ENCODE measurements at regions not wholly inside any gene's neighbourhood (a gene's known extent, or its start where the extent isn't known, plus 50 kb on each side); places are given as distances from the start of the nearest gene placed in this dataset.

DNA sequence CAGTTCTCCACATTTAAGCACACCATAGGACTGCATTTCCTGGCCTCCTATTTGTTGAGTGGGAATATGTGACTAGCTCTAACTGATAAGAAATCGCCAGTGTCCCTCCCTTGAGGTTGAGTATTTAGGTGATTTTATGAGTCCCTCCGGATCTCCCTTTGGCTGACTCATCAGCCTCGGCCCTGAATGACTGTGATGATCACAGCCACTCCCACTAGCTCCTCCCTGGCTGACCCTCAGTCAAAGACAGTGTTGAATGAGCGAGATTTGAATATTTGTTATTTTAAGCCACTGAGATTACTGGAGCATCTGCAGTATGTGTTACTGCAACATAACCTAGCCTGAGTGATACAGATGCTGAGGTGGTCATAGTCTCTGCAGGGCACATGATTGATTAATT lies 515.3 kb downstream of the EPHB1 start:
- no peak for DNase-seq (ENCODE audit: low read depth)

GRCh38 chr3:135311699-135312098 lies 516.6 kb downstream of the EPHB1 start:
- DNase-seq (ENCODE audit: low read depth) = no peak

DNA sequence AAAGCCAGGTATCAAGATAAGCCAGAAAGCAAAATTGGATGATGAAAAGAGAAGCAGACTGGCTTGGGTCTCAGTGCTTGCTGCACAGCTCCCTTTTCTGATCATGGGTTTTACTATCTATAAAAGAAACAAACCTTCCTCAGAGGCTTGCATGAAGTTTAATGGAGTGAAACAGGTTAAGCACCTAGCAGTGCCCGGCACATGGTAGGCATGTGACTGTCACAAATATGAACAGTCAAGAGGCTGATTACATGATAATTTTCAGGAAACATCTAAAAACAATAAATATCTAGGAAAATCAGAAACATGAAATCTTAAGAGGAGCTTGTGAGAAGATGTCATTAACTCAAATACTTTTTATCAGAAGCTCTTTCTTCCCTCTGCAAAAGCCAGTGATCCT lies 519.2 kb downstream of the EPHB1 start:
- no peak for DNase-seq (ENCODE audit: low read depth)

- no peak for DNase-seq (ENCODE audit: low read depth)
Observed at GRCh38 chr3:135324301-135324700, 529.2 kb downstream of the EPHB1 start.

- no peak for DNase-seq (ENCODE audit: low read depth)
Observed at GRCh38 chr3:135325096-135325495, 530.0 kb downstream of the EPHB1 start.

DNA sequence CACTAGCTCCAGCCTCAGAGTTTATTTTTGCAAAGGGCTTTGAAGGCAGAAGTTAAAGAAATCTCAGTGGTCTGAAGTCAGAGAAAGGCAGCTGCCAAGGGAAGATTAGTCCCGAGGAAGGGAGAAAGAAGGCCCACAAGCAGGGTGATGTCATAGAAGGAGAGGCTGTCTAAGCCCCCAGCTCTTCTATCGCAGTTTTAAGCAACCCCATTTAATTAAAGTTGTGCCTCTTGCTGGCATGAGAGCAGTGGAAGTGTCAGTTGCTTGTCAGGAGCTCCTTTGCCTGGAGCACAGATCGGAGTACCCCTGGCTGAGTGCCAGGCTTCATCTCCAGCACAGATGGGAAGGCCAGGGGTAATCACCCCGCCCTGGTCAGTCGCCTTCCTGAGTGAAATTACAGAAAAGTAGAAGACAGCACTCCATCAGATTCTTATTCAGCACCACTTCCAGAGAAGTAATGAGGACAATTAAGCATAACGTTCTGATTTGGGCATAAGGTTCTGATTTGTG lies 530.7 kb downstream of the EPHB1 start:
- no peak for DNase-seq (ENCODE audit: low read depth)

DNA sequence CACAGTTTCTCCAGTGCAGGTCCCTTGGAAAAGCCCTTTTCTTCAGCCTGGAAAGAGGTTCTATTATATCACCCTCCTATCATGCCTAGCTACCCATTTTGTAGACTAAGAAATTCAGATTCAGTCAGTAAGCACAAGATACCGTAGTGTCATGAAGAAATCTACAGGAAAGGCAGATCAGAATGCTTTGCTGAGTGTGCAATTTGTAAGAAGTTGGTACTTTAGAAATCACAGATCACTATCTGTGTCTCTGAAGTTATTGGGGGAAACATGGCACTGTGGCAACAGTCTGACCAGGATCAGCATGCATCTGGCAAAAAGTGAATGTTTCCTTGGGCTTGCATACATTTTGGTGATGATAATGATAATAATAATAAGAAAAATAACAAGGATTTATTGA lies 531.8 kb downstream of the EPHB1 start:
- no peak for DNase-seq (ENCODE audit: low read depth)

DNA sequence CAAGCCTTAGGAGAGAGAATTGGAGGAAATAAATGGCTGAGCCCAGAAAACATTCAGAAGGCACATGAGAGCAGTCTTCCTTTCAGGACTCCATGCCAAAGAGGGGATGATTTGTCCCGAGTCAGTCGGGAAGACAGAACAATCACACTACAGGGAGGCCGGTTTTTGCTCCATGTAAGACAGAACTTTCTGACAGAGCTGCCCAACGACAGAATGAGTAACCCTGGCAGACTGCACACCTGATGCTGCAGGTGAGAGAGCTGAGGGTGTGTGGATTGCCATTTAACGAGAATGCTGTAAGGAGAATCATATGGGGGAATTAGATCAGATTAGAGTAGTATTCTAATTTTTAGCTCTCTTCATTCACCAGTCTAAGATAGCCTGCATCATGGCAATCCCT lies 533.0 kb downstream of the EPHB1 start:
- DNase-seq (ENCODE audit: low read depth) = no peak

- no peak for DNase-seq (ENCODE audit: low read depth)
Observed at GRCh38 chr3:135329479-135329878, 534.4 kb downstream of the EPHB1 start.

- no peak for DNase-seq (ENCODE audit: low read depth)
Observed at GRCh38 chr3:135337192-135337591, 542.1 kb downstream of the EPHB1 start.

DNA sequence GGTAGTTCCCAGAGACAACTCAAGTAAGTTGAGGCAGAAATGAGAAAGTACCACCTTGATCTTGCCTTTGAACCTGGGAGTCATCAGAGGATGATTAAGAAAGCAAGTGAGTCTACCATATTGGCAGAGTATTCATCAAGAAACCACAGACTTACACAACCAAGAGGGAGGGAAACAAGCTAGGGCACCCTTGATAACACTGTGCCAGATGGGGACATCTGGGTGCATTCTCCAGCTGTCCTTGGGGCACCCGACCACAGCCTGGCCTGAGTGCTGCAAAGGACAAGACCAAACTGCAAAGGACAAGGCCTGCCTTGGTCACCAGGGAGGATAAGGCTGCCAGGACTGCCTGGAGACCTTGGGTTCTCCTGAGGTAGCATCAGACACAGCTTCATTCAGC lies 553.6 kb downstream of the EPHB1 start:
- DNase-seq (ENCODE audit: low read depth) = no peak

- no peak for DNase-seq (ENCODE audit: low read depth)
Observed at GRCh38 chr3:135349254-135349948, 554.3 kb downstream of the EPHB1 start.

DNA sequence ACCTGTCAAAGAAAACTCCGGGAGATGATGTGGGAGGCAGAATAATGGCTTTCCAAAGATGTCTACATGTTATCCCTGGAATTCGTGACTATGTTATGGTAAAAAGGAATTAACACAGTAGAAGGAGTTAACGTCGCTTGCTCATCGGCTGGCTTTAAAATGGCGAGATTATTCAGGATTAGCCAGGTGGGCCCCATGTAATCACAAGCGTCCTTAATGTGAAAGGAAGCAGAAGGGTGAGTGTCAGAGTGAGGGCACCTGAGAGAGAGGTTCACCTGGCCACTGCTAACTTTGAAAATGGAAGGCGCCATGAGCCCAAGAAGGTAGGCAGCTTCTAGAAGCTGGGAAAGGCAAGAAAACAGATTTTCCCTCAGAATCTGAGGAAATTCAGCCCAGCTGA lies 557.2 kb downstream of the EPHB1 start:
- no peak for DNase-seq (ENCODE audit: low read depth)

- no peak for DNase-seq (ENCODE audit: low read depth)
Observed at GRCh38 chr3:135362889-135363288, 567.8 kb downstream of the EPHB1 start.

DNA sequence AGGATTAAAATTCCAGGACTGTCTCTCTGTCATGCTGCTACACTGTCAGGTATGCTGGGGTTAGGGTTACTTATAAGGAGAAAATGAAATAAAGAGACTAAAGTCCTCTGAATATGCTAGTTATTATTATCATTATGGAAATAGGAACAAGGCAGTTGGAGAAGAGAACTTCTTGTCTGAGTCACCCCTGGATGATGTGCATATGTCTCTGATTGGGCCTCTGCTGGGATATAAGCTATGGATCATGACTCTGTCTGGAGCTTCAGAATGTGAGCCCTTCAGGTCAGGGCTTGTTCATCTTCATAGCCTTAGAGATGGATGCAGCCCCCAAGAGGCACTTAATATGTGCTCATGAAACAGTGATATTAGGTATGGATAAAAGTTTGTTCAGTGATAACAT lies 569.6 kb downstream of the EPHB1 start:
- no peak for DNase-seq (ENCODE audit: low read depth)

- no peak for DNase-seq (ENCODE audit: low read depth)
Observed at GRCh38 chr3:135366816-135367215, 571.8 kb downstream of the EPHB1 start.

DNA sequence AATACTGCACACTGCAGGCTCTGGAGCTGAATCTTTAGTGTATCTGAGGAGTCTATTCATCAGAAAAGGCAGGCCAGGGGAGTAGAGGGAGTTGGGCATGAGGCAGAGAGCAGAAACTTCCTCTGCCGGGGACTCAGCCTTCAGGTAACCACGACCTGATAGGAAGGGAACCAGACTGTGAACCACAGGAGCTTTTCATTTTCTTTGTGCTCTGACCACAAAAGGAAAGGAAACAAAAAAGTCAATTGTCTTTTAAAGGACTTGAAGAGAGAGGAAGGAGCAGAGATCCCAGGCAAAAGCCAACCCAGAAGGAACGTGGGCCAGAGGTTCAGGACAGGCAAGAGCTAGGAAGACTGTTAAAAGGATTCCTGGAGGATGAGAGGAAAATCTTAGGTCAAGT lies 573.3 kb downstream of the EPHB1 start:
- DNase-seq (ENCODE audit: low read depth) = no peak

DNA sequence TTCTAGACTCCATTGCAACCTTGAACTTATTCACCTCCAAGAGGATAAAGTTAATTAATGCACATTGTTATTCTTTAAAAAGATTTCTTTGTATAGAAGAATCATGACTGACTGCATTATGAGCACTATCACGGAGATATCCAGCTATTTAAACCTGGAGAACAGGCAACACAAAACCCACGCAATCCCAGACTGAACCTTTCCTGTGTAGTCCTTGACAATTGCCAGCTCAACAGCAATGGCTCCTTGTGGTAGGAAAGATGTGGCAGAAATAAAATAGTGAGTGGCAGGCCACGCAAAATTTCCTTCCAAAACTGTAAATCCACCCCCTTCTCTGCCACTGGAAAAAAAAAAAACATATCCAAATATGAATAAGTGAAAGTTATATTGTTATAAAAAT lies 573.7 kb downstream of the EPHB1 start:
- DNase-seq (ENCODE audit: low read depth) = no peak

DNA sequence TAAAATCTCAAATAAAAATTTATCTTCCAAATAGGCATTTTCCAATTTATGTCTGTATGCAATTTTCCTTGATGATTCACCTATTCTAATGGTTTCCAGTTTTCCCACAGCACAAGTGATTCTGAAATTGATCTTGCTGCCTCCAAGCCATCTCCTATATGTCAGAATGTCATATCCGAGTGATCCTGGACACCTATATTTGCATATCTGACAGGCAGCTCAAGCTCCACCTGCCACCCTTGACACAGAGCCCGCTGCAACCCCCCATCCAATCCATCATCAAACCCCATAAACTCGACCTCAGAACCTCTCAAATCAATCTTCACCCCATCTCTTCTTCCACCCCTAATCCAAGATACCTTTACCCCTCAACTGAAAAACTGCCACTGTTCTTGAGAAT lies 579.5 kb downstream of the EPHB1 start:
- DNase-seq (ENCODE audit: low read depth) = no peak

- no peak for DNase-seq (ENCODE audit: low read depth)
Observed at GRCh38 chr3:135382188-135382587, 583.3 kb upstream of the PPP2R3A start.

GRCh38 chr3:135382621-135383020 lies 582.9 kb upstream of the PPP2R3A start:
- no peak for DNase-seq (ENCODE audit: low read depth)

DNA sequence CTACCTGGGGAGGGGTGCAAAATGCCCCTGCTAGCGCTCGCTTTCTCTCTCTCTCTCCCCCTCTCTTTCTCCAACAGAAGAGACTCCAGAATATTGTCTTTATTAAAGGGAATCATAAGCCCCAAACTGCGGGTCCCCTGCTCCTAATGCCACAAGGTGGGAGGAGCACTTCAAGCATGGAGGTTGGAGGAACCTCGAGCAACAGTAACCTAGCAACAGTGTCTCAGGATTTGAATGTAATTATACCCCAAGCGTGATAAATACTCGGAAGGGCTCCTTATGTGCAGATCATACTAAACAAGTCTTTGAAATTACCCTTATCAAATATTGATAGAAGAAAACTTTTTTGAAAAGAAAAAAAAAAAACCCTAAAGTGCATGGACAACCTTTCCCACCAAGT lies 582.2 kb upstream of the PPP2R3A start:
- no peak for DNase-seq (ENCODE audit: low read depth)

DNA sequence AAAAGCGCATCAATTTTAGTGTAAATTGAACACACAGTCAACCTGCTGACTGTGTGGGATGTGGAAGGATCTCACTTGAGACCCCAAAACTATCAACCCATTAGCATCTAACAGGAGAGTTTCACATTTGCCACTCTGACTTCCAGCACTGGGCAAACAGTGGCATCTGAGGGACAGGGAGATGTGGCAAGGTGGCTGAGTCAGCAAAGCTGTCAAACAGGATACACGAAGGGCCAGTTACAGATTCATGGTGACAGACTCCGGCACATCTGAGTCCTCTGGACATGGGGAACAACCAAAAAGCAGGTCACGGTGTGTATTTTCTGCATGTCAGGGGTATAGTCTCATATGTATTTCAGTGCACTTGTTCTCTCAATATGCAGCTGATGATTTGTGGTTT lies 573.4 kb upstream of the PPP2R3A start:
- no peak for DNase-seq (ENCODE audit: low read depth)

- DNase-seq (ENCODE audit: low read depth) = no peak
Observed at GRCh38 chr3:135393159-135393558, 572.4 kb upstream of the PPP2R3A start.

Measured in activated T-cell treated with anti-CD3 and anti-CD28 coated beads for 48 hours (primary cell).